GM12878 (cell line): ENCODE measurements at regions not wholly inside any gene's neighbourhood (a gene's known extent, or its start where the extent isn't known, plus 50 kb on each side); places are given as distances from the start of the nearest gene placed in this dataset.

Experiments used
- NRF1 ChIP-seq: conservative IDR thresholded peaks from 2 replicates; pipeline ENCODE4 v1.6.1; 2011; ENCODE audit warnings: mild to moderate bottlenecking, low read depth, low read length, improper control_type of control experiment
- YY1 ChIP-seq: IDR thresholded peaks from 2 replicates; pipeline ENCODE4 v1.6.1; 2011; ENCODE audit warnings: low read depth, mild to moderate bottlenecking, low read length
- ZNF24 ChIP-seq: fragments of 450-650 bp; IDR thresholded peaks from 2 replicates; pipeline ENCODE4 v1.6.1; 2017; ENCODE audit warnings: antibody characterized with exemption, mild to moderate bottlenecking

DNA sequence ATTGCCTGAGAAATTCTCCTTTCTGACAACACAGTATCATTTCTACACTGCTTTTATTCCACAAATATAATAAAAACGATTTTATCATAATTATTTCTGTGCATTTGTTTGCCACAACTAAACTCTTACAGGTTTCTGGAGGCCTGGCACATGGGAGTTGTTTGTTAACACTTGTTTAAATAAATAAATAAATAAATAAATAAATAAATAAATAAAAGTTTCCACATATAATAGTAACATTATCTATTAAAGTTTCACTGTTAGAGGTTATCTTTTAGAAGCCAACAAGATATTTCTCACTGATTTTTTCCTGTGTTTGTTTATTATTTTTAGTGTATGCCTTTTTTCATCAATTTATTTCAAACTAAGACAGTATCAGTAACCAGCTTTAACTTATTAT lies 323.3 kb downstream of the FOXG1 start:
- TF ChIP-seq YY1 (no peak), NRF1 (no peak), ZNF24 (no peak)
